ENCODE measurements at regions not wholly inside any gene's neighbourhood (a gene's known extent, or its start where the extent isn't known, plus 50 kb on each side); places are given as distances from the start of the nearest gene placed in this dataset.

GRCh38 chr3:151576511-151577137 is 115.8 kb upstream of the IGSF10 start:
- no peak for DNase-seq (ENCODE audit: low spot score in 2 of 2)
- Histone ChIP-seq H3K4me1 (peaks cover 0 to 16% (median 0%) of the 10 kb centered on the region in 4 donors), H3K9me3 (peaks cover 0 to 7% (median 0%) of the 10 kb centered on the region in 4 donors), H3K27me3 (no peaks in the 10 kb centered on the region), H3K27ac (no peak overlapping the region), H3K4me3 (no peak overlapping the region), H3K36me3 (no peaks in the 10 kb centered on the region)
- TF ChIP-seq EP300 (IDR thresholded peaks at IDR 0.05) (no peak), POLR2A (IDR thresholded peaks at IDR 0.05) (no peak), CTCF (IDR thresholded peaks at IDR 0.05) (no peak)
- 80 to 83% methylated on average over 7 of the region's 7 CpGs for WGBS, 2 donors

GRCh38 chr3:151568184-151568583 is 107.3 kb upstream of the IGSF10 start:
- no peak overlapping the region for H3K27ac ChIP-seq
- DNase-seq (ENCODE audit: low spot score in 2 of 2), result no peak
- 19 to 29% methylated on average over 4 of the region's 4 CpGs for WGBS, 2 donors
- no peak overlapping the region for H3K4me3 ChIP-seq
- no peaks in the 10 kb centered on the region for H3K27me3 ChIP-seq
- no peaks in the 10 kb centered on the region for H3K4me1 ChIP-seq
- peaks cover 0 to 4% (median 0%) of the 10 kb centered on the region in 4 donors for H3K9me3 ChIP-seq
- H3K36me3 ChIP-seq, result no peaks in the 10 kb centered on the region
- TF ChIP-seq EP300 (IDR thresholded peaks at IDR 0.05) (no peak), CTCF (IDR thresholded peaks at IDR 0.05) (no peak), POLR2A (IDR thresholded peaks at IDR 0.05) (no peak)

- peaks cover 0 to 4% (median 0%) of the 10 kb centered on the region in 4 donors for H3K9me3 ChIP-seq
- DNase-seq (ENCODE audit: low spot score in 2 of 2), result no peak
- TF ChIP-seq EP300 (IDR thresholded peaks at IDR 0.05) (no peak), POLR2A (IDR thresholded peaks at IDR 0.05) (no peak), CTCF (IDR thresholded peaks at IDR 0.05) (no peak)
- H3K27me3 ChIP-seq, result no peaks in the 10 kb centered on the region
- WGBS, 2 donors, result 81 to 87% methylated on average over 2 of the region's 2 CpGs
- no peak overlapping the region for H3K4me3 ChIP-seq
- no peaks in the 10 kb centered on the region for H3K4me1 ChIP-seq
- H3K27ac ChIP-seq, result no peak overlapping the region
- no peaks in the 10 kb centered on the region for H3K36me3 ChIP-seq
Measured at GRCh38 chr3:151567477-151567876, 106.6 kb upstream of the IGSF10 start.

GRCh38 chr3:151564261-151564660 is 103.4 kb upstream of the IGSF10 start:
- no peak overlapping the region for H3K27ac ChIP-seq
- H3K27me3 ChIP-seq, result no peaks in the 10 kb centered on the region
- no peak overlapping the region for H3K4me3 ChIP-seq
- no peak for TF ChIP-seq EP300 (IDR thresholded peaks at IDR 0.05)
- TF ChIP-seq POLR2A (IDR thresholded peaks at IDR 0.05), result no peak
- no peak for TF ChIP-seq CTCF (IDR thresholded peaks at IDR 0.05)
- no peaks in the 10 kb centered on the region for H3K9me3 ChIP-seq
- H3K36me3 ChIP-seq, result no peaks in the 10 kb centered on the region
- whole genome bisulfite sequencing, 2 donors, result 73 to 76% methylated on average over 2 of the region's 2 CpGs
- H3K4me1 ChIP-seq, result peaks cover 0 to 8% (median 0%) of the 10 kb centered on the region in 4 donors
- no peak for DNase-seq (ENCODE audit: low spot score in 2 of 2)

- no peaks in the 10 kb centered on the region for H3K36me3 ChIP-seq
- no peak overlapping the region for H3K4me3 ChIP-seq
- no peak for DNase-seq (ENCODE audit: low spot score in 2 of 2)
- H3K4me1 ChIP-seq, result peaks cover 0 to 13% (median 0%) of the 10 kb centered on the region in 4 donors
- H3K9me3 ChIP-seq, result no peaks in the 10 kb centered on the region
- TF ChIP-seq EP300 (IDR thresholded peaks at IDR 0.05) (no peak), CTCF (IDR thresholded peaks at IDR 0.05) (no peak)
- H3K27ac ChIP-seq, result no peak overlapping the region
- H3K27me3 ChIP-seq, result no peaks in the 10 kb centered on the region
- WGBS, 2 donors, result 31 to 44% methylated on average over 2 of the region's 2 CpGs
Measured at GRCh38 chr3:151563305-151563704, 102.4 kb upstream of the IGSF10 start.
